ENCODE measurements at regions not wholly inside any gene's neighbourhood (a gene's known extent, or its start where the extent isn't known, plus 50 kb on each side); places are given as distances from the start of the nearest gene placed in this dataset.

DNA sequence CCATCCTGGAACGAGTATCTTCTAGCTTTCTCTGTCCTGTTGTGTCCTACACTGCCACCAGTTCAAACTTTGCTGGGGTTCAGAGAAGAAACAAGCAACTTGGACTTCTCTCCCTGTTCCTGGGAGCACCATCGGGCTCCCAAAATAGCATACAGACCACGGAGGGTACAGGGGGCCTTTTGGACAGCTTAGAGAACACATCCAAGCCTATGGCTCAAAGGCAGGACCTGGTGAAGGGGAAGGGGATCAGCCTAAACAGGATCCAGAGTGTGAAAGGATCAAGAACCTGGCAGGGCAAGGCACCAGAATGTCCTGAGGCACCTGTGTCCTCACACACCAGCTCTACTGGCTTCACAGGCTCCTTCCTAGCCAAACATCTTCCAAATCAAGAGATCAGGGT is 1336.5 kb downstream of the UQCRFS1 start:
- TF ChIP-seq, protein P1, sequence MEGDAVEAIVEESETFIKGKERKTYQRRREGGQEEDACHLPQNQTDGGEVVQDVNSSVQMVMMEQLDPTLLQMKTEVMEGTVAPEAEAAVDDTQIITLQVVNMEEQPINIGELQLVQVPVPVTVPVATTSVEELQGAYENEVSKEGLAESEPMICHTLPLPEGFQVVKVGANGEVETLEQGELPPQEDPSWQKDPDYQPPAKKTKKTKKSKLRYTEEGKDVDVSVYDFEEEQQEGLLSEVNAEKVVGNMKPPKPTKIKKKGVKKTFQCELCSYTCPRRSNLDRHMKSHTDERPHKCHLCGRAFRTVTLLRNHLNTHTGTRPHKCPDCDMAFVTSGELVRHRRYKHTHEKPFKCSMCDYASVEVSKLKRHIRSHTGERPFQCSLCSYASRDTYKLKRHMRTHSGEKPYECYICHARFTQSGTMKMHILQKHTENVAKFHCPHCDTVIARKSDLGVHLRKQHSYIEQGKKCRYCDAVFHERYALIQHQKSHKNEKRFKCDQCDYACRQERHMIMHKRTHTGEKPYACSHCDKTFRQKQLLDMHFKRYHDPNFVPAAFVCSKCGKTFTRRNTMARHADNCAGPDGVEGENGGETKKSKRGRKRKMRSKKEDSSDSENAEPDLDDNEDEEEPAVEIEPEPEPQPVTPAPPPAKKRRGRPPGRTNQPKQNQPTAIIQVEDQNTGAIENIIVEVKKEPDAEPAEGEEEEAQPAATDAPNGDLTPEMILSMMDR (conservative IDR thresholded peaks at IDR 0.05; ENCODE audit: low read length): no peak
- TF ChIP-seq EZH2phosphoT487 (IDR thresholded peaks at IDR 0.05; ENCODE audit: borderline replicate concordance): no peak

All from Loucy (cell line).